ENCODE measurements at regions not wholly inside any gene's neighbourhood (a gene's known extent, or its start where the extent isn't known, plus 50 kb on each side); places are given as distances from the start of the nearest gene placed in this dataset.

DNA sequence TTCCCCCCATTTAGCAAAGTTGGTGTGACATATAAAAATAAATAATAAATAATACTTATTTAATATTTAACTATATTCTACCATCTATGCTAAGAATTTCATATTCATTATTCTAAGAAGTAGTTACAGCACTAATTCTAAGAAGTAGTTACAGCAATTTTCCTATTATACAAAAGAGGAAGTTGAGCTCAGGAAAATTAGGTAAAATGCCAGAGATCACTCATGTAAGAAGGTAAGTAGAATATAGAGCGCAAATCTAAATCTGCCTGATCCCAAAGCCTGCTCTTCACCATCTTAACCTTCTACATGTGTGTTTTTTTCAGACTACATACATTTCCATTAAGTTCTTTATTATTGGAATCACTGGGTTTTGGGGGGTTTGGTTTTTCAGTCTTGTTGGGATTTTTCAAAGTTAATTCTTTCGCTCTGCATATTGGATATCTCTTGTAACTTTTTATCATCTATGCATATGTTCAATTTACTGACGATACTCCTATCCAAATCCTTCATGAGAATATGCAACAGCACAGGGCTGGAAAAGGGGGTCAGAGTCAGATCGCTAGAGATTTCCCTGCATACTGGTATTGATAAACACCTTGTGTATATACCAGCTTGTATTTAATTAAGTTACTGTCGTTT, 852.1 kb downstream of the MAT2B start:
- H3K27ac ChIP-seq: no peak overlapping the region
- H3K36me3 ChIP-seq: no peaks in the 10 kb centered on the region
- intact Hi-C loops (cut with DNase I; ENCODE audit: low total_unique reads): no loop called here
- no peaks in the 10 kb centered on the region for H3K4me1 ChIP-seq
- no peak for DNase-seq
- in situ Hi-C loops (cut with MboI; ENCODE audit: low sequenced_read_pairs in 4 of 4): no loop called here
- no peaks in the 10 kb centered on the region for H3K27me3 ChIP-seq
- H3K9me3 ChIP-seq: no peaks in the 10 kb centered on the region
- no peak overlapping the region for H3K4me3 ChIP-seq
- ATAC-seq: no peak
- TF ChIP-seq CTCF (IDR thresholded peaks at IDR 0.05 in 4 of 5, conservative IDR thresholded peaks at IDR 0.05 in 1 of 5) (no peak), POLR2A (IDR thresholded peaks at IDR 0.05) (no peak)

DNA sequence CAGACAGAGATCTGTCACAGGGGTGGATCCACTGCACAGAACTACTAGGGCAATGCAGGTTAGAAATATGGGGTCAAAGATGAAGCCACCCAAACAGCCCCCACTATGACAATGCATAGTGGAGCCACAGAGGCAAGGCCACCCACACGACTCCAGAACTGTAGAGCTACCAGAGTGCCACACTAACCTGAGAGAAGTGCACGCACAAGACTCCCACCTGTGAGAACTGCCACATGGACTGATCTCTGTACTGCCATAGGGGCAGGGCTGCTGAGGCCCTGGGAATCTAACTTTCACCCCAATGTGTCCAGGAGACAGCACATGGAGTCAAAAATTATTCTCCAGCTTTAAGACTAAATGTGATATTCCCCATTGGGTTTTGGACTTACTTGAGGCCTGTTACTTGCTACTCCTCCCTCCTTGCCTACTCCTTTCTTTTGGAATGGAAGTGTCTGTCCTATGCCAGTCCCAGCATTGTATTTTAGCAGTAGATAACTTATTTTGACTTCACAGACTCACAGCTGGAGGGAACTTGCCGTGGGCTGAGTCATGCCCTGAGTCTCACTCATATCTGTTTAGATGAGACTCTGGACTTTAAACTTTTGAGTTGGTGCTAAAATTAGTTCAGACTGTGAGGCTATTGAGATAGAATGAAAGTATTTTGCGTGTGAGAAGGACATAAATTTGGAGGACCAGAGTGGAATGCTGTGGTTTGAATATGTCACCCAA, 853.3 kb downstream of the MAT2B start:
- Histone ChIP-seq H3K27me3 (no peaks in the 10 kb centered on the region), H3K4me1 (no peaks in the 10 kb centered on the region), H3K9me3 (no peaks in the 10 kb centered on the region), H3K27ac (no peak overlapping the region), H3K4me3 (no peak overlapping the region), H3K36me3 (no peaks in the 10 kb centered on the region)
- ATAC-seq (no peak), DNase-seq (no peak)
- TF ChIP-seq POLR2A (IDR thresholded peaks at IDR 0.05) (no peak), CTCF (IDR thresholded peaks at IDR 0.05 in 4 of 5, conservative IDR thresholded peaks at IDR 0.05 in 1 of 5) (no peak)
- in situ Hi-C loops (cut with MboI; ENCODE audit: low sequenced_read_pairs in 4 of 4): no loop called here
- intact Hi-C loops (cut with DNase I; ENCODE audit: low total_unique reads): no loop called here

- in situ Hi-C loops (cut with MboI; ENCODE audit: low sequenced_read_pairs in 4 of 4): no loop called here
These were observed 854.1 kb downstream of the MAT2B start for GRCh38 chr5:164359260-164360255.

GRCh38 chr5:164360589-164360988, 855.2 kb downstream of the MAT2B start:
- DNase-seq (no peak), ATAC-seq (no peak)
- H3K36me3 ChIP-seq: no peaks in the 10 kb centered on the region
- H3K27ac ChIP-seq: no peak overlapping the region
- in situ Hi-C loops (cut with MboI; ENCODE audit: low sequenced_read_pairs in 4 of 4) (no loop called here), intact Hi-C loops (cut with DNase I; ENCODE audit: low total_unique reads) (no loop called here)
- H3K4me3 ChIP-seq: no peak overlapping the region
- H3K4me1 ChIP-seq: no peaks in the 10 kb centered on the region
- no peak for TF ChIP-seq POLR2A (IDR thresholded peaks at IDR 0.05)
- no peak for TF ChIP-seq CTCF (IDR thresholded peaks at IDR 0.05 in 4 of 5, conservative IDR thresholded peaks at IDR 0.05 in 1 of 5)
- H3K27me3 ChIP-seq: no peaks in the 10 kb centered on the region
- H3K9me3 ChIP-seq: no peaks in the 10 kb centered on the region

More at GRCh38 chr5:164359260-164360255, 854.1 kb downstream of the MAT2B start:
- ATAC-seq (no peak), DNase-seq (no peak)
- Histone ChIP-seq H3K4me3 (no peak overlapping the region), H3K27me3 (no peaks in the 10 kb centered on the region), H3K36me3 (no peaks in the 10 kb centered on the region), H3K4me1 (no peaks in the 10 kb centered on the region), H3K27ac (no peak overlapping the region), H3K9me3 (no peaks in the 10 kb centered on the region)
- no peak for TF ChIP-seq POLR2A (IDR thresholded peaks at IDR 0.05)
- no peak for TF ChIP-seq CTCF (IDR thresholded peaks at IDR 0.05 in 4 of 5, conservative IDR thresholded peaks at IDR 0.05 in 1 of 5)
- intact Hi-C loops (cut with DNase I; ENCODE audit: low total_unique reads): no loop called here

All from gastrocnemius medialis (tissue), 4 donors.